ENCODE measurements at regions not wholly inside any gene's neighbourhood (a gene's known extent, or its start where the extent isn't known, plus 50 kb on each side); places are given as distances from the start of the nearest gene placed in this dataset.

DNA sequence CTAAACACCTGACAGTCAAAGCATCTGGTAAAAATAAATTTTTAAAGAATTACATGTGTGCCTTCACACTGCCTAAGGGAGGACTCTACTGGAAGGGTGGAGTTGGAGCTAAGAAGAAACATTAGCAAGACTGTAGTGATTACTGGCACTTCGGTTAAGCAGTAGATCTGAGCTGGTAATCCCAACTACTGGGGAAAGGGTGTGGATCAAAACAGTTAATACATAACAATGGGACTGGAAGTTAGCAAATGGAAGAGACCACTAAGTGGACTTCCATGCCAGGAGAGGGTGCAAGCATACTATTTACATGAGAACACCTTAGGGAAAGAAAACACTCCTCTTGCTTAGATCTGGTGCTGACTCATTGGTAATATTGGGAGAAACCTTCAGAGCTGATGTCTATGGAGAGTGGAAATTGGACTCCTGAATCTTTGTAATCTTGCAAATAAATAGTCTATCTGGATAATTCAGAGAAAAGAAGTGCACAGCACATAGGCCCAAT is 519.6 kb upstream of the LINC00305 start:
- intact Hi-C loops (cut with DNase I): no loop called here
- no peaks in the 10 kb centered on the region for H3K4me1 ChIP-seq
- no peak overlapping the region for H3K4me3 ChIP-seq
- DNase-seq (ENCODE audit: extremely low spot score in 2 of 2): no peak
- TF ChIP-seq POLR2AphosphoS5 (IDR thresholded peaks at IDR 0.05; ENCODE audit: insufficient read depth in 1 of 2, low read depth in 1 of 2) (no peak), POLR2A (IDR thresholded peaks at IDR 0.05) (no peak)
- TF ChIP-seq, protein P1, sequence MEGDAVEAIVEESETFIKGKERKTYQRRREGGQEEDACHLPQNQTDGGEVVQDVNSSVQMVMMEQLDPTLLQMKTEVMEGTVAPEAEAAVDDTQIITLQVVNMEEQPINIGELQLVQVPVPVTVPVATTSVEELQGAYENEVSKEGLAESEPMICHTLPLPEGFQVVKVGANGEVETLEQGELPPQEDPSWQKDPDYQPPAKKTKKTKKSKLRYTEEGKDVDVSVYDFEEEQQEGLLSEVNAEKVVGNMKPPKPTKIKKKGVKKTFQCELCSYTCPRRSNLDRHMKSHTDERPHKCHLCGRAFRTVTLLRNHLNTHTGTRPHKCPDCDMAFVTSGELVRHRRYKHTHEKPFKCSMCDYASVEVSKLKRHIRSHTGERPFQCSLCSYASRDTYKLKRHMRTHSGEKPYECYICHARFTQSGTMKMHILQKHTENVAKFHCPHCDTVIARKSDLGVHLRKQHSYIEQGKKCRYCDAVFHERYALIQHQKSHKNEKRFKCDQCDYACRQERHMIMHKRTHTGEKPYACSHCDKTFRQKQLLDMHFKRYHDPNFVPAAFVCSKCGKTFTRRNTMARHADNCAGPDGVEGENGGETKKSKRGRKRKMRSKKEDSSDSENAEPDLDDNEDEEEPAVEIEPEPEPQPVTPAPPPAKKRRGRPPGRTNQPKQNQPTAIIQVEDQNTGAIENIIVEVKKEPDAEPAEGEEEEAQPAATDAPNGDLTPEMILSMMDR (IDR thresholded peaks at IDR 0.05): no peak
- no peaks in the 10 kb centered on the region for H3K36me3 ChIP-seq
- H3K27ac ChIP-seq: no peak overlapping the region
- no peaks in the 10 kb centered on the region for H3K27me3 ChIP-seq
- H3K9me3 ChIP-seq: no peaks in the 10 kb centered on the region

DNA sequence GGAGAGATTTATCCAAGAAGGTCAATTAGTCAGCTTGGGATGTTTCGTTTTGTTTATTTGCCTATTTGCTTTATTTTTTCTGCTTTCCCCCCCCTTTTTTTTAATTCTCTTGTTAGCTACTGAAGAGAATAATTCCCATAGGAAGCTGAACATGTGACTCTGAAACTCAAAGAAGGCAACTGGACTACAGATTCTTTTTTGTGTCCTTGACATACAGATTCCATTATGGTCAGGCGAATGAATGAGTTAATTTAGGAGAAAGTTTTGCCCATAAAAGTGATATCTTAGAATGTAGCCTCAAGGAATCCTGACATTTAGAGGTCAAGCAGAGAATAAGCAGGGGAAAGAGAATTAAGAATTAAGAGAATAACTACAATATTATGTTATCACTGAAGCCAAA is 514.2 kb upstream of the LINC00305 start:
- no peaks in the 10 kb centered on the region for H3K36me3 ChIP-seq
- no peaks in the 10 kb centered on the region for H3K27me3 ChIP-seq
- no peak overlapping the region for H3K27ac ChIP-seq
- H3K4me3 ChIP-seq: no peak overlapping the region
- no peak for TF ChIP-seq POLR2AphosphoS5 (IDR thresholded peaks at IDR 0.05; ENCODE audit: insufficient read depth in 1 of 2, low read depth in 1 of 2)
- TF ChIP-seq, protein P1 (IDR thresholded peaks at IDR 0.05): no peak
- DNase-seq (ENCODE audit: extremely low spot score in 2 of 2): no peak
- no peaks in the 10 kb centered on the region for H3K4me1 ChIP-seq
- intact Hi-C loops (cut with DNase I): no loop called here
- no peaks in the 10 kb centered on the region for H3K9me3 ChIP-seq

DNA sequence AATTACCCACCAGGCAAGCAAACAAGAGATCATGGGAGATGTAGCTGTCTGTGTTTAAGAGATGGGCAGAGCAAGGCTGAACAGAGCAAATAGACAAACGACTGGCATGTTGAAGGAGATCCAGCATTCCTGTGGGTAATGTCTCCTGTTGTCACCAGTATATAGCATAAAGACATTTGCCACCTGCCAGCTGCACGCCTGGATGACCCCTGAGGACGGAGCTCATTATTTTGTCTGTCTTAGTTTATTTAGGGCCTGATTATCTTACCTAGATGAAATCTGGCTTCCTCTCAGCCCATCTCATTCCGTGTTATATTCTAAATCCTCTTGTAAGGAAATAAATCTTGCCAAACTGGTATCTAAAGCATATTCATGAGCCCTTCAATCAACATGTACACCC is 510.3 kb upstream of the LINC00305 start:
- Histone ChIP-seq H3K9me3 (no peaks in the 10 kb centered on the region), H3K27ac (no peak overlapping the region), H3K36me3 (no peaks in the 10 kb centered on the region), H3K27me3 (no peaks in the 10 kb centered on the region), H3K4me1 (no peaks in the 10 kb centered on the region), H3K4me3 (no peak overlapping the region)
- intact Hi-C loops (cut with DNase I): no loop called here
- TF ChIP-seq, protein P1 (IDR thresholded peaks at IDR 0.05): no peak
- TF ChIP-seq POLR2A (IDR thresholded peaks at IDR 0.05) (no peak), POLR2AphosphoS5 (IDR thresholded peaks at IDR 0.05; ENCODE audit: insufficient read depth in 1 of 2, low read depth in 1 of 2) (no peak)
- no peak for DNase-seq (ENCODE audit: extremely low spot score in 2 of 2)

DNA sequence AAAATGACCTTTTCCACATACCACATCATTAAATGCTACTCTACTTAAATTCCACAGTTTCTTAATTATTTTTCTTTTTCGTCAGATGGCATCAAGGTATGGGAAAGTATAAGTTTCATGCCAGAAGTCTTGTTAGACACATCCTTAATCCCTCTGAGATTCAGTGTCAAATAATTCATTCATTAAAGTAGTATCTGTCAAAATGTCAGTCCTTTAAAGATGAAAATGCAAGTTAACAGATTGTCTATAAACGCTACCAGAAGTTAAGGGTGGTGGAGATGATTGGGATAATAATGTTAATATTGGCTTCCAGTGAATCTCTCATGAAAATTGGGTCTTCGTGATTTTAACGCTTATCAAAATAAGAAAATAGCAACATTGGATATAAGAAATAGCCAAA is 504.2 kb upstream of the LINC00305 start:
- TF ChIP-seq, protein P1 (IDR thresholded peaks at IDR 0.05): no peak
- no peak for TF ChIP-seq POLR2AphosphoS5 (IDR thresholded peaks at IDR 0.05; ENCODE audit: insufficient read depth in 1 of 2, low read depth in 1 of 2)
- TF ChIP-seq POLR2A (IDR thresholded peaks at IDR 0.05): no peak
- no peak for DNase-seq (ENCODE audit: extremely low spot score in 2 of 2)
- Histone ChIP-seq H3K4me1 (no peaks in the 10 kb centered on the region), H3K36me3 (no peaks in the 10 kb centered on the region), H3K4me3 (no peak overlapping the region), H3K9me3 (no peaks in the 10 kb centered on the region), H3K27me3 (no peaks in the 10 kb centered on the region), H3K27ac (no peak overlapping the region)
- intact Hi-C loops (cut with DNase I): no loop called here

DNA sequence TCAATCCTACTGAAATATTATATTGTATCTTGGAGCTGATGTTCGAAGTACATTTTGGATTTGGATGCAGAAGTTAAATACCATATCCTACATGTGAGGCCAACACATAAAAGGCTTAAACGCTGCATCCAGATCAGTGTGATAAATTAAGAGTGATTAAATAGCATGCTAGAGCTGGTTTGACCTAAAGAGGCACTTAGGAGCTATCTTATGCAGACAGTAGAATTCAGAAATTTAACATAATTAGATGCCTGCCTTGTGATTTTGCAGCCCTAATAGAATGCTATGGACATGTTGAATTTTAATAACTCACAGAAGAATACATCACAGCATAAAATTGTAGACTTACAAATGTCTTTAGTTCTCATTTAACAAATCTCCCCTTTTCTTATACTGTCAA is 501.2 kb upstream of the LINC00305 start:
- Histone ChIP-seq H3K27me3 (no peaks in the 10 kb centered on the region), H3K4me3 (no peak overlapping the region), H3K27ac (no peak overlapping the region), H3K36me3 (no peaks in the 10 kb centered on the region), H3K9me3 (no peaks in the 10 kb centered on the region), H3K4me1 (no peaks in the 10 kb centered on the region)
- TF ChIP-seq, protein P1 (IDR thresholded peaks at IDR 0.05): no peak
- TF ChIP-seq POLR2A (IDR thresholded peaks at IDR 0.05) (no peak), POLR2AphosphoS5 (IDR thresholded peaks at IDR 0.05; ENCODE audit: insufficient read depth in 1 of 2, low read depth in 1 of 2) (no peak)
- intact Hi-C loops (cut with DNase I): no loop called here
- DNase-seq (ENCODE audit: extremely low spot score in 2 of 2): no peak
